Esophagus (tissue), 2 donors: ENCODE measurements at regions not wholly inside any gene's neighbourhood (a gene's known extent, or its start where the extent isn't known, plus 50 kb on each side); places are given as distances from the start of the nearest gene placed in this dataset.

Source experiments
- H3K27ac ChIP-seq, 2 donors: one replicate each; pipeline ENCODE4 v1.5.1; 2013; ENCODE audit warnings: low read depth in 2 of 2, mild to moderate bottlenecking in 2 of 2, inconsistent platforms in 1 of 2, low read length in 1 of 2, moderate library complexity in 1 of 2
- H3K27me3 ChIP-seq, 2 donors: one replicate each; pipeline ENCODE4 v1.6.1; 2013; ENCODE audit warnings: low read length in 2 of 2, control low read depth in 1 of 2, mild to moderate bottlenecking in 1 of 2; ENCODE audit not compliant: insufficient read depth in 2 of 2, control insufficient read depth in 1 of 2
- H3K36me3 ChIP-seq, 2 donors: one replicate each; pipeline ENCODE4 v1.6.1; 2013; ENCODE audit warnings: low read length in 1 of 2; ENCODE audit not compliant: control insufficient read depth in 2 of 2, insufficient read depth in 2 of 2
- H3K4me1 ChIP-seq, 2 donors: one replicate each; pipeline ENCODE4 v1.6.1; 2013; ENCODE audit warnings: low read length in 1 of 2; ENCODE audit not compliant: control insufficient read depth in 2 of 2, insufficient read depth in 2 of 2
- H3K4me3 ChIP-seq, 2 donors: one replicate each; pipeline ENCODE4 v1.5.1; 2013; ENCODE audit warnings: low read length in 2 of 2, mild to moderate bottlenecking in 2 of 2, low read depth in 1 of 2, moderate library complexity in 1 of 2
- H3K9me3 ChIP-seq, 2 donors: one replicate each; pipeline ENCODE4 v1.6.1; 2013; ENCODE audit warnings: mild to moderate bottlenecking in 2 of 2, low read depth in 1 of 2, low read length in 1 of 2, moderate library complexity in 1 of 2; ENCODE audit not compliant: control insufficient read depth in 2 of 2, insufficient read depth in 1 of 2
- WGBS, 2 donors: extraction: QIAGEN DNeasy Blood & Tissue Kit; methylation state at CpG; one replicate each; pipeline ENCODE4 v1.1.7; 2013; 5-methylcytosine and 5-hydroxymethylcytosine counted together
- donor health status: healthy with polysubstance abuse.
- donor health status: Bipolar disorder and iron deficiency.

DNA sequence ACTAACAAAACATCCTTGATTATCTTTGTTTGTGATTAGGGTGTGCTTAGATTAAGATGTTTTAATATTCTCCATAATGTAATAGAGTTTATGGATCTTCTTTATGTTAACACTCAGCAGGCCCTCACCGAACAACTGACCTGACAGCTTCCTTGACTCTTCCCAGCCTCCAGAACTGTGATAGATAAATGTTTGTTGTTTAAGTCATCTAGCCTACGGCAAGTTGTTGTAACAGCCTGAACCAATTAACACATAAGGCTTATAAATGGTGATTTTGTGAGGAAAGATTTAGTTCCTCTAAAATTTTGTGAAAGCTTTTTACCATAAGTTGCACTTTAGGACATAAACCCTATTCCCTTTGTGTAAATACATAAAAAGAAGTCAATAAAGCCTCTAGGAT is 156.5 kb upstream of the DCN start:
- H3K27me3 ChIP-seq, result no peaks in the 10 kb centered on the region
- no peaks in the 10 kb centered on the region for H3K4me1 ChIP-seq
- 79 to 88% methylated on average over 2 of the region's 2 CpGs for WGBS, 2 donors

DNA sequence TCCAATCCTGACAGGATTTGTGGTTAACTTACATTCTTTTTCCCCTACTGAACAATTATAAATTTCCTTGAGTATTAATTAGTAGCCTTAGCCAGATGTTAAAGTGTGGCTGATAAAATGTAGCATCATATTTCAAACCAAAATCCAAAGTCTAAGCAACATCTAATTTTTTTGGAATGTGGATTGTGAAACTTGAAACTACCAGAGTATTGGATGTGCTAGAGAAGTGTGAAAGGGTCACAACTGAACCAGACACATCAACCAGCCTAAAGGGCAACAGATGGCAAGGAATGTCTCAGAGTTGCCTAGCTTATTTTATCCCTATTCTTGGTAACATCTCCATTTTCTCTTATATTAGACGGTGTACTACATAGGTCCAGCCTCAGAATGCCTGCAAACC is 153.1 kb upstream of the DCN start:
- no peak overlapping the region for H3K4me3 ChIP-seq
- no peaks in the 10 kb centered on the region for H3K9me3 ChIP-seq
- whole genome bisulfite sequencing, 2 donors, result 97% methylated on average over 1 of the region's 1 CpG
- H3K36me3 ChIP-seq, result no peaks in the 10 kb centered on the region
- no peaks in the 10 kb centered on the region for H3K27me3 ChIP-seq
- no peak overlapping the region for H3K27ac ChIP-seq
- no peaks in the 10 kb centered on the region for H3K4me1 ChIP-seq

More for the DNA sequence above, 156.5 kb upstream of the DCN start:
- Histone ChIP-seq H3K36me3 (no peaks in the 10 kb centered on the region), H3K4me3 (no peak overlapping the region), H3K9me3 (no peaks in the 10 kb centered on the region), H3K27ac (no peak overlapping the region)

DNA sequence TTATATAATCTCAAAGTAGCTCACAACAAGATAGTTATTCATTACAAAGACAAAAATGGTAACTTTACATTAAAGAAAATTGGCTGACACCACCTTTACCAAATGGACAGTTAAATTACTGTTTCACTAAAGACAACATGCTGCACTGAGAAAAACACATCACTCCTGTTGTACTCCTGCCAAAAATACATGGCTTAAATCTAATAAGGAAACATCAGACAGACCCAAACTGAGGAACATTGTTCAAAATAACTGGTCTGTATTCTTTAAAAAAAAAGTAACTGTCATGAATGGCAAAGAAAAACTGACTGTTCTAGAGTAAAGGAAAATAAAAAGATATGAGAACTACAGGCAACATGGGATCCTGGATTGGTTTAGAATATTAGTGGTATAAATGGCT is 151.3 kb upstream of the DCN start:
- Histone ChIP-seq H3K9me3 (no peaks in the 10 kb centered on the region), H3K36me3 (no peaks in the 10 kb centered on the region), H3K27ac (no peak overlapping the region), H3K4me3 (no peak overlapping the region), H3K27me3 (no peaks in the 10 kb centered on the region), H3K4me1 (no peaks in the 10 kb centered on the region)

DNA sequence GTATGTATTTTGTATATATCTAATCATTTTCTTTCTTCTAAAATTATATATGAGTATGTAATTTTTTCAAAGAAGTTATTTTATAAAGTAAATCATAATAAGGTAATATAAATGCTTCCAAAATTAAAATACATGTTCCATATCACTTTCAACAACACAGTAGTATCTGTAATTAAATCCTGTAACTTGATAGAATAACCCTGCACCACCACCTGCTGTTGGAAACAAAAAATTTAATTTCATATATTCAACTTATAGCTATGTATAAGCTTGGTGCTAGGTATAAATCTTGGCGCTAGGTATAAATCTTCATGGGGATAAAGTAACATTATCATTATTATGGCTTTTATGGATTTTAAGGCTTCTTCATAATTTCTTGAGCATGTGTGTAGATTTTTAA is 149.7 kb upstream of the DCN start:
- no peak overlapping the region for H3K27ac ChIP-seq
- no peaks in the 10 kb centered on the region for H3K4me1 ChIP-seq
- H3K9me3 ChIP-seq, result no peaks in the 10 kb centered on the region
- 95 to 98% methylated on average over 1 of the region's 1 CpG for WGBS, 2 donors
- no peaks in the 10 kb centered on the region for H3K27me3 ChIP-seq
- H3K36me3 ChIP-seq, result no peaks in the 10 kb centered on the region
- H3K4me3 ChIP-seq, result no peak overlapping the region

DNA sequence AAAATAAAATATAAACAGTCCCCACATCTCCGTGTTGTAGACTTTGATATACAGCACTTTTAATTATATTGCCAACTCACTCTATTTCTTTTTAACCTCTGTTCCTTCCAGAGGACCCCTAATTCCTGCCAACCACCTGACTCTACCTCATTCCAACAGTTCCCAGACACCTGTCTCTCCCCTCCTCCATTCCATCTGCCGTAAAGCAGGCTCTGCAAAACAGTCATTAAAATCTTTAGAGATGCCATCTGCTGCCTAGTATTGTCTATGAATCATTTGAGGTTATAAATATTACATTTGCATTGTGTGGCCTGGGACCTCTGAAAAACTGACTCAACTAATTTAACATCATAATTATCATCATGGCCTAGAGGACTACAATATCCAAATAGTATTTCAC is 148.8 kb upstream of the DCN start:
- Histone ChIP-seq H3K27me3 (no peaks in the 10 kb centered on the region), H3K36me3 (no peaks in the 10 kb centered on the region), H3K4me3 (no peak overlapping the region), H3K9me3 (no peaks in the 10 kb centered on the region), H3K27ac (no peak overlapping the region), H3K4me1 (no peaks in the 10 kb centered on the region)
- 73 to 76% methylated on average over 2 of the region's 2 CpGs for WGBS, 2 donors

DNA sequence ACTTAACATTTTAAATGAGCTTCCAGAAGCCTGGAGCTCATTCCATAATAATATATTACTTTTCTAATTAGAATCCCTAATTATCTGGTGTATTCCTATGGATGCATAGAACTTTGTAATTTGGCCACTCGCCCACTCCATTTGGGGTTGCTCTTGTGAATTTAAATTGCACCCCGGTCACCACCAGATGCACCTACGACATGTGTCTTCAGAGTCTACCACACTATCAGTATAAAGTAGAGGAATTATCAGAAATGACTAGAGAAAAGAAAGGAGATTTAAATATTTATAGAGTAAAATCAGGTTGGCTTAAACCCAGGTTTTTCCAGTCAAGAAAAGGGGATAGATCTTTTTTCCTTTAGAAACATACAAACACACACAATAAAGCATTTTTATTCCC is 145.8 kb upstream of the DCN start:
- Histone ChIP-seq H3K9me3 (no peaks in the 10 kb centered on the region), H3K27ac (no peak overlapping the region)

DNA sequence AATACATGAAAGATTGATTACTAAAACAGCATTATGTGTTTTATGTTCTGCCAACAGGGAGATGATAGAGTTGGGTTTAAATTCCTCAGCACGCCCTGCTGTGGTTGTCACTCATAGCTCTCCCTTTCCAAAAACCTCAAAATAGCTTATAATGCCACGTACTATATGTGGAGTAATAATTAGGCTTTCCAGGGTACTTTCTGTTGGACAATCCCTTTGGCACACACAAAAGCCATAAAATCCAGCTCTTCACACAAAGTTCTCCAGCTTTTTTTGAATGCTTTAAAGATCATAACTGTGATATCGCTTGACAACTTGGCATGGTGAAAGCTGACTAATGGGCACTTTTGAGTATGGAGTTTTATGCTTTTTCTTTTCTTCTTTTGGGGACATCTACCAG is 145.3 kb upstream of the DCN start:
- Histone ChIP-seq H3K9me3 (no peaks in the 10 kb centered on the region), H3K27ac (no peak overlapping the region), H3K36me3 (no peaks in the 10 kb centered on the region), H3K4me1 (no peaks in the 10 kb centered on the region), H3K27me3 (no peaks in the 10 kb centered on the region), H3K4me3 (no peak overlapping the region)
- 29 to 41% methylated on average over 3 of the region's 3 CpGs for WGBS, 2 donors

More for the DNA sequence above, 145.8 kb upstream of the DCN start:
- no peaks in the 10 kb centered on the region for H3K4me1 ChIP-seq
- 80 to 84% methylated on average over 3 of the region's 3 CpGs for WGBS, 2 donors
- no peaks in the 10 kb centered on the region for H3K36me3 ChIP-seq
- H3K27me3 ChIP-seq, result no peaks in the 10 kb centered on the region
- no peak overlapping the region for H3K4me3 ChIP-seq

DNA sequence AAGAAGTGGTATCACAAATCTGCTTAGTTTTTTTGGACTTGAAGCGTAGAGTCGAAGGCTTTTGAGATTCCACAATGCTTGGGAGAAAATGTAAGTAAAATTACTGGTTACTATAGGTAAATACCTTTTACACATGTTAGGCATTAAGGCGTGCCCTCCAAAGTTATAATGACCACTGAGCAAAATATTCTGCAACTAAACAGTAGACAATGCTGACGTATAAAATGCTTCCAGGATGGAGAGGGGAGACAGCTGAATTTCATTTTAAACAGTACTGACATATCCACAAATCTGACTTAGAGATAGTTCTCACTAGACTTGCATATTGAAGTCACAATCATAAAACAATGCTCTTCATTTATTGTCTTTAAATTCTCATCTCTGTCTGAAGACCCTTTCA is 144.5 kb upstream of the DCN start:
- WGBS, 2 donors, result 63 to 81% methylated on average over 4 of the region's 4 CpGs
- Histone ChIP-seq H3K27ac (no peak overlapping the region), H3K27me3 (no peaks in the 10 kb centered on the region), H3K36me3 (no peaks in the 10 kb centered on the region), H3K9me3 (no peaks in the 10 kb centered on the region), H3K4me1 (no peaks in the 10 kb centered on the region), H3K4me3 (no peak overlapping the region)

DNA sequence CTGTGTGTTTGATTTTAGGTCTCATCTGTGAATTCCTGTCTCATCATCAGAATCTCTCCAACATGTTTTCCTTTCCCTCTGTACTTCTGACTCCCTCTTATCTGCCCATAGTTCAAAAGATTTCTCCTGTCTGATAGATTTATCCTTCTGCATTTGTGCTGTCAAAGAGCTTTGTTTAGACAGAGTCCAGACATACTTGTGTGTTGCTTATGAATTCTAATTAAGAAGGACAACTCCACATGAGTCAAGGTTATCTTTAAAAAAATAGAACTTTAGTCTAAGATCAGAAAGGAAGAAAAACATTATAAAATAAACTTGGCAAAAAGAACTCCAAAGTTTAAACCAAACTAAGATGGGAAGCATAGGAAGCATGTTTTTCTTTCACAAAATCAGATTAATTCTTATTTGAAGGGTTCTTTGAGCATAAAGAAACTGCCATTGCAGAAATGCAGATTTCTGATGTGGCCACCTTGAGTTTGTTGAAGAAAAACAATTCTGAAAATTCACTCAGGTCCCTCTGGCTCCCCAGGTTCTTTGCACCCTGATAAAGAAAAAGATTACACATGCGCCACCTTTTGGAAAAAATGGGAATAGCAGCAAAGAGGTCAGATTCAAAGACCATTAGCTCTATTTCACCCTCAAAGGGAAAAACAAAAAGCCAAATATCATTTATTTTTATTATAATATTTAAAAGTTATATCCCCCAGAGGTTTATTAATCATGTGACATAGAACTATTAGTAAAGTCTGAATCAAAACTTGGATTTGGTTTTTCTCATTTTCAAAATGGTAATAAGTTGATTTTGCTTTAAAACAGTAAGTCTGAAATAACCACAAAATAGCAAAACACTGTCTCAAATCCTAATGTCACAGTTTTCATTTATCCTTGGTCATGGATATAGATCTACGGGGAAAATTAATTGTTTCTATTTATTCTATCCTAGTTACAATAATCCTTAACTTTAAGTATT is 143.7 kb upstream of the DCN start:
- Histone ChIP-seq H3K27me3 (no peaks in the 10 kb centered on the region), H3K4me3 (no peak overlapping the region), H3K9me3 (no peaks in the 10 kb centered on the region), H3K27ac (no peak overlapping the region), H3K4me1 (no peaks in the 10 kb centered on the region), H3K36me3 (no peaks in the 10 kb centered on the region)
- WGBS, 2 donors, result 16 to 17% methylated on average over 2 of the region's 2 CpGs

DNA sequence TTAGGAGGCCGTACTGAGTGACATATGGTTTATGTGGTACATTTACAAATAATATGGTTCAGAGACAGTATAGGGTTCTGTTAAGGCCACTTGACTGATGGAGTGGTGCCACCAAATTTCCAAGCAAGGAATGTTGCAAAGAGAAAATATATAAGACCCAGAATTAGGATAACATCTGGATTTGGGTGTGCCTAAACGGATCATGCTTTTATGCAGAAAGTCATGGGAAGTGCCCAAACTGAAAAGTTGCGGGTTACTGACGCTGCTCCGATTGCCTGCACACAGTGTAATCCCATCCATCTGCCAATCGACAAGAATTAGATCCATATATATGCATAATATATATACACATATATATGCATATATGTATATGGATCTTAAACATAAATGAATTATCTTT is 138.4 kb upstream of the DCN start:
- WGBS, 2 donors, result 92 to 93% methylated on average over 6 of the region's 6 CpGs
- Histone ChIP-seq H3K27ac (no peak overlapping the region), H3K27me3 (no peaks in the 10 kb centered on the region), H3K4me1 (no peaks in the 10 kb centered on the region), H3K36me3 (no peaks in the 10 kb centered on the region), H3K9me3 (no peaks in the 10 kb centered on the region), H3K4me3 (no peak overlapping the region)
